ENCODE measurements at regions not wholly inside any gene's neighbourhood (a gene's known extent, or its start where the extent isn't known, plus 50 kb on each side); places are given as distances from the start of the nearest gene placed in this dataset.

DNA sequence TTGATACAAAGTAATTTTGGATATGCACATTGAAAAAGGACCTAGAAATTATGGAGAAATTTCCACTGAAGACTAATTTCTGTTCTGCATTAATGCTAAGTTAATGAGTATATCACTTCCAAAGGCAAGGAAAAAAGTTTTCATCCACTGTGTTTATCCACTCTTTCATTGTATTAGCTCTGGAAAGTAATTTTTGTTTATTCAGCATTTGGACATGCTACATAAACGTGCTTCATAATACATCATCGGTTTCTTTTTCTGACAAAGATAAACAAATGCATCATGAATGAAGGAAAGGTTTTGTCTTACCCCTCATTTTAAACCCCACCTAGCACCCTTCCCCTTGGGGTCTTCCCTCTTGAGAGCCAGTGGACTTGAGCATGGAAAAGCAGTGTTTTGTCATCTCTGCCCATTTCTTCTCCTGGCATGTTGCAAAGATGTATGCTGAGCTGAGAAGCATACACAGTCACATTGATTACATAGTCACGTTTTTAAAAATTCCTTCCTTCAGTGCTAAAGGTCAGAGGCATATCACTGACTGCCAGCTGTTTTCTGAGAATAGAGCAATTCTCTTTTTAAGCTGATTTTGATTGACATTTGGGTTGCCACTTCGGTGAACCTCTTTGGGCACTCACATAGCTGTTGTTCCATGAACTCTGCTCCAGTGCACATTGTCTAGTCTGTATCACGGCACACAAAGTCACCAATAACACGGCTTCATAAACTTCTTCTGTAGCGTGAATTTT lies 65.9 kb upstream of the C7orf33 start:
- TF ChIP-seq CTCF (IDR thresholded peaks at IDR 0.05): no peak
- no peak for TF ChIP-seq POLR2AphosphoS5 (IDR thresholded peaks at IDR 0.05)
- TF ChIP-seq POLR2A (IDR thresholded peaks at IDR 0.05): no peak
